NCI-H1048 (cell line): ENCODE measurements at regions not wholly inside any gene's neighbourhood (a gene's known extent, or its start where the extent isn't known, plus 50 kb on each side); places are given as distances from the start of the nearest gene placed in this dataset.

Experiments used
- DNase-seq: peaks from one replicate; lab custom pipeline; 2025; lab: John Stamatoyannopoulos, UW

DNA sequence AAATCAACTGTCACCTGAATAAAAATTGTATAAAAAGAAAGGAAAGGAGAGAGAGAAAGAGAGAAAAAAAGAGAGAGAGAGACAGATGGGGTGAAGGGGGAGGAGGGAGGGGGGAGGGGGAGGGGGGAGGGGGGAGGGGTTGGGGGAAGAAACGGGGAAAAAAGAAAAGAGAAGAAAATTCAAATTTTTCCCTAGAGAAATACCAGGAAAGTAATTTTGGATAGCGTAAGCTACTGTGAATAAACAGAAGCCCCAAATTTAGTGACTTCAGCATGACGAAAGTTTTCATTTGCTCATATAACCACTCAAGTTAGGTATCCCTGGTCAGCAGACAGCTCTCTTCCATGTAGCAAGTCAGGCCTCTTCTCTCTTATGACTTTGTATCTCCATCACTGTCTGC, 289.4 kb upstream of the MYOCD start:
- DNase-seq, result no peak

DNA sequence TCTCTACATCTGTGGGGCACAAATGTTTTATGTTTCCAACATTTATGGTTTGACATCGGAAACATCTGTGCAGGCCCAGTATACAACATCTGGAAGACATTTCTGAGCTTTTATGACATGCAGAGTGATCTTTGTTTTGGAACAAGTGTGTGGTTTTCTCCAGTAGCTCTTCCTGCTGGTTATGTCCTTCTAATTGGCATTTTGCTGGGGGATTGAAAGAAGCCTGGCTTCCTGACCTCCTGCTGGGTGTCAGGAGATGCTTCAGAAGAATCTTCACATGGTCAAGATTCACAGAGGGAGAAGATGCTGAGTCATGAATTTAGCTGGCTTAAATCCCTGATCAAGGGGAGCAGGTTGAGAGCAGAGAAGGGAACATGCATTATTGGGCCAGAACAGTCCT, 279.5 kb upstream of the MYOCD start:
- DNase-seq, result no peak

GRCh38 chr17:12388226-12388625, 277.5 kb upstream of the MYOCD start:
- DNase-seq, result no peak

DNA sequence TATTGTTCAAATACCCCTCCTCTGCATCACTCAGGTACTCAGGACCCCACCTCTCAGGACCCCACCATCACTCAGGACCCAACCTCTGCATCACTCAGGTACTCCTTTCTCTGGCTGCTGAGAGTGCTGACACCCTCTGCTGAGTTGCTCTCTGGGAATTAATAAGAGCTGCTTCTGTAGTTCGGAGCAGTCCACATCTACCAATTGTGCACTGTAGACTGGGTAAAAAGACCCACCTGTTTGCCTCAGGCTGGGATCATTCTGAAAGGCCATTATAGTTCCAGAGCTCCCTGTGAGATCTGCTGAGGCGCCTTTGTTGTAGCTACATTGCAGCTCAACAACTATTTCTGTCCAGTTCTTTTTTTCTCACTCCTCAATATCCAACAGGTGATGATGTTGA, 276.3 kb upstream of the MYOCD start:
- no peak for DNase-seq

- DNase-seq, result no peak
Observed at GRCh38 chr17:12390631-12391030, 275.1 kb upstream of the MYOCD start.

DNA sequence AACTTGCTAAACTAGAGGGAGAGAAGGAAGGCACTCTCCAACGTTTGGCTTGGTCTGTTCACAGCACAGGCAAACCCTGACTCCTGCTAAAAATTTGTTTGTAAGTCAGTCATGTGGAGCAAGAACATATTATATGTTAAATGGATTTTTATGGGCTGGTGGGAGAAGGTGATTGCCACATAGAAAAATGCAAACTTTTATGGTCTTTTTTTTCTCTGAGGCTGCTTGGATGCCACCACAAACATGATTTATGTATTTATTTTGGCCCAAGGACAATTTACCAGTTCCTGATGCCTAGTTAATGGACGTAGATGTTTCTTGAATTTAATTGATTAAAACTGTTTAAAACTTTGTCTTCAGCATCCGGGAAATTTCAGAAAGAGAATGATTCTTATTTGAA, 274.2 kb upstream of the MYOCD start:
- DNase-seq, result no peak

- DNase-seq, result no peak
Observed at GRCh38 chr17:12395733-12396354, 269.8 kb upstream of the MYOCD start.

DNA sequence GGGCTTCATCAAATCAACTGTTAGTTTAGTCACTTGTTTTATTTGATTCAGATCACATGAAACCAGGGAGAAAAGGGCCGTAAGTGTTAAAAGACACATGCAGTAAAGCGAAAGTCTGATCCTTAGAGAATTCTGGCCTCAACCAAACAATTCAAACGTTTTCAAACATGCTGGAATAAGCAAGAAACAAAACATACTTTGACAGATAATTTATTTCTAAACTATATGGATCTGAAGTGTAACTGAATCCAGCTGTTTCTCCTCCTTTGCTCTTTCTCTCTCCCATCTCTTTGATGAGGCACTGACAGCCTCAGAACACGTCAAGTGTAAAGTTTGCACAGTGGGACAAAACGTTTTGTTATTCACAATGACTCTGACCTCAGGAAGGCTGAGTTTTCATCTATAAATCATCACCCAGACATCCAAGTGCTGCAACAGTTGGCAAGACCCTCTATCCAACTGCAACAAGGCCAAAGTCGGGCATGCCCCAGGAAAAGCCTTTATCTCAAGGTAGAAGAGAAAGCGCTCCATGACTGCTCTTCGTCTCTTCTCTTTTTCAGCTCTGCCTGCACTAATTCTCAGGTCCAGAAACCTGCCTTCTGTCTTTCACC, 267.1 kb upstream of the MYOCD start:
- no peak for DNase-seq

- no peak for DNase-seq
Observed at GRCh38 chr17:12402963-12403622, 262.6 kb upstream of the MYOCD start.

GRCh38 chr17:12403881-12404398, 261.8 kb upstream of the MYOCD start:
- DNase-seq, result no peak

- no peak for DNase-seq
Observed at GRCh38 chr17:12406623-12407215, 259.0 kb upstream of the MYOCD start.

DNA sequence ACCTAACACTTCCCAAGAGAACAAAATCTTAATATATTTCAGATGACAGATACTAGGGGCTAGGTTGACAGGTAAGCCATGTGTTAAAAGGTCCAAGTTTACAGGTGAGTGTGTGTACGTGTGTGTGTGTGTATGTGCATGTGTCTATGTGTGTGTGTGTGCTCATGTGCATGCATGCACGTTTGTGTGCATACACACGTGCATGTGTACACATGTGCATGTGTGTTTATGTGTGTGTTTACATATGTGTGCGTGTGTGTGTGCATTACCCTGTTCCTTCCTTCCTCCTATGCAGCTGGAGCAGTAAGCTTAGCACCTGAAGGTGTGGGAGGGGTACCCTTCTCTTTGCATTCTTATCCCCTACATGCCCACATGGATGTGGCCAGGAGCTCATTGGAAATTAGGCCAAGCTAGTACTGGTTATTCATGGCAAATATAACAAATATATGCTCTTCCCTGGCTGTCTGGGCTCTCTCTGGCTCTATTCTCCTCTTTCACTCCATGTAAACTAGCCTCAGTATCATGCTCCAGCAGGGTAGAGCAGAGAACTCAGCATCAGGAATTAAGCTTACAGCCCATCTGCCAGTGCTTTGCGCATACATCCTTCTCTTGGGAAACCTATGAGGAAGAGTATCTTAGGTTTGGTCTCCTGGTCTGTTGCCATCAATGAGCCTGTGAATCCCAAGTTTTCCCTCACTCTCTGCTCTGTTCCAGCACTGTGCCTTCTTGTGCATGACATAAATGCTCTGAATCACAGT, 258.0 kb upstream of the MYOCD start:
- DNase-seq, result no peak

- no peak for DNase-seq
Observed at GRCh38 chr17:12409082-12409481, 256.6 kb upstream of the MYOCD start.

- DNase-seq, result no peak
Observed at GRCh38 chr17:12410717-12411116, 255.0 kb upstream of the MYOCD start.

DNA sequence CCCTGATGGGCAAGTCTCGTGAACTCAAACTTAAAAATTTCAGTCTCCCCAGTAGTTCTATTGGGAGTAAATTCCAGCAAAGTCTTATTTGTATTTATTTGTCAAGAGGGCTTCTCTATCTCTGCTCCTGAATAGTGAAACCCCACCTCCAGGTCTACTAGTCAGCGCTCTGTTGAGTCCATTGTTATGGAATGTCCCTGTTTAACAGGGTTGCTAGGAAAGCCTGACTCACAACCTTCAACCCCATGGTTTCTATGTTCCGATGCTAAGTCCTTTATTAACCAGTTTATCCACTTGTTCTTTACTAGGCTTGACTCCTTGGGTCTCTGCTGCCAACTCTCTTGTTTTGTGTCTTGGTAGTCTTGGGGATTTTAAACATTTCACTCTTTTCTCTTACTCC, 250.7 kb upstream of the MYOCD start:
- no peak for DNase-seq

DNA sequence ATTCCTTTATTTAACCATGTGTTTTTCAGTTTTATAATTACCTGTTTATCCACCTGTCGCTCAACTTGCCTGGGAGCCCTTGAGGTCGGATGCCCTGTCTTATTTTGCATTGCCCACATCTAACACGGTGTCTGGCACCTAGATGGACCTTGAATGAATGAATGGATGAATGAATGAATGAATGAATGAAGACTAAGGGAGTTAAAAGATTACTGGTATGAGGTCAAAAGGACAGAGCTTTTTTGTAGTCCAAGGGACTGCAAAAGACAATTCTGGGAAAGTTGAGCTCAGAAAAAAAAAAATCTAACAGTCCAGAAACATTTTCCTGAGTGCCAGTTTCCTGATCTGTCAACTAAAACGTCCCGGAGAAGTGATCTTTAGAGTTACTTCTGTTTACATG, 244.6 kb upstream of the MYOCD start:
- DNase-seq, result no peak

DNA sequence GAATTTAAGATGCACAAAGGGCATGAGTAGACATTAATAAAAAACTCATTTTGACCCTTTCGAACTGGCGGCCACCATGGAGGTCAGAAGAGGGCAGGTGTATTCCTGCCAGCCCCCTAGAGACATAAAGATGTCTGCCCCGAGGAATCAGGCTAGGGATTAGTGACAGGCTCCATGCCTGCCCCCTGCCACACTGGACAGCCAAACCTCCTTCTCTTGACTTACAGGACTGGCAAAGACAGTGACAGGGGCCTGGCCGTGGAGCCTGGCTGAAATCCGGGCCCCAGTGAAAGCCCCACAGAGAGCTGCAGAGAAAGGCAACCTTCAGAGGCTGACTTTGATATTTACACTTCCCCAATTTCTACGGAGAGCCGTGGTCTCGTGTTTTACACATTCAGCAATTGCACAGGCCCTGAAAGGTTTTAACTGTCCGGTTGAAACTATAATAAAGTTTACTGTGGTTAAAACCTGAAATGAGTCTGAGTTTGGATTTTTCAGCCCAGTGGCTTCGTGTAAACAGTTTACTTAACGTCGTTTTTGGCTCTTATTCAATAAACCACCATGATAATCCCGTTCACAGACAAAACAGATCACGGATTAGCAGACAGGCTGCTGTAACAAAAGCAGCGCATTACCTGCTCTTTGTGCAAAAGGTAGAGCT, 243.9 kb upstream of the MYOCD start:
- no peak for DNase-seq

DNA sequence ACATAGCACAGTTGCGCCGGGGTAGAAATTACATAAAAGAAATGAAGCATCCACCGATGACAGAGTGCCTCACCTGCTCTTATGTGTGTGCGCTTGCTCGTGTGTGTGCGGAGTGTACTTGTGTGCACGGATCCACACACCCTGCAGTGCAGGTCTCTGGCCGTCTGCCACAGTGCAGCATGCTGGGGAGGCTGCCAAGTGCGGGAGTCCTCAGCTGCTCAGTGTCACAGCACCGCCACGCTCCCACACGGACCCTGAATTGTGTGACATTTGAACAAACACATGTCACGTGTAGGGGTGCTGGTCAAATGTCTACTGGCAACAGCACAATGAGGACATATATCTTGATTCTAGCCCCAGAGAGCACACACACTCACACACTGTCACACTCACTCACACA, 243.0 kb upstream of the MYOCD start:
- DNase-seq, result no peak

GRCh38 chr17:12423337-12423736, 242.4 kb upstream of the MYOCD start:
- DNase-seq, result no peak

DNA sequence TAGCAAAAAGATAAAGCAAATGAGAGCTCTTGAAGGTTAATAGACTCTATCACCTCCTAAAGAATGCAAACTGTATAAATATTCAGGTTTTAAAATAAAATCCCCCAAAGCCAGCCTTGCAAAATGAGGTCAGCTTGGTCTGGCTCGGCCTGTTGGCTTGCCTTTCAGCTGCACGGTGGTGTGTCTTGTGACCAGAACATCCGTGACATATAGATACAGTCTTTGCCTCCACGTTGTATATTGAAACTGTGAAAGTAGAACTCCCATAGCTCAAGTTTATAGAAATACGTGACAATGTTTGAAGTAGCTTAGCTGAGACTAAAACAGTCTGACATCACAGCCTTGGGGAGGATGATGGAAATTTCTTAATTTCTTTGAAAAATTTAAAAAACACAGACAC, 236.6 kb upstream of the MYOCD start:
- no peak for DNase-seq

DNA sequence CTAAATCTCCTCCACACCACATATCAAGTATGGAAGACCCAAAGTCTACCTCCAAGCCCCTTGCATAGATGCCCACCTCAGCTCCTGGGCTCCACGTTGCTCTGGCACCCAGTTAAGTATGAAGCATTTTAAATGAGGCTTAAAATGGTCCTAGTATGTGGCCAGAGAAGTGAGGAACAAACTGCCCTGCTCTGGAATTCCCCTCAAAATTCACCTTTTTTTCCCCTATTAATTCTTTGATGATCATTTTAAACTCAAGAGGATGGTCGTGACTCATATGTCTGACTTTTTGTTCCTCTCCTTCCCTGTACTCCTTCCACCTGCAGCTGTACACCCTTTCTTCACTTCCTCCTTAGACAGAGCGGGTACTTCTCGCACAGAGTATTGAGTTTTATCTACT, 234.5 kb upstream of the MYOCD start:
- DNase-seq, result no peak

DNA sequence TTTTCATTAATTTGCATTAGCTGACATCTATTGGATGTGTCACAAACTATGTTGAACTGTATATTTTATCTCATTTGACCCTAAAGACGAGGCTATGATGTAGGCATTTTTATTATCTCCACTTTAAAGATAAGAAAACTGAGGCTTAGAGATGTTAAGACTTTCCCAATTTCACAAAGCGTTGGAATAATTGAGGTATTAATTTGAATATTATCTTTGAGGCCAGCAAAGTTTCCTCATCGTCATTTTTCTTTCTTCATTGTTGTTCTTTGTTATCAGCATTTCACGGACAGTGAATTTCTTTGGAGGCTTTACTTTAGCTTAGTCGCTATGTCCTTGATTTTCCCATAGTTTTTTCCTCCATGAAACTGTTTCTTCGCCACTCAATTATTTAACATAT, 227.5 kb upstream of the MYOCD start:
- no peak for DNase-seq
